HEK293 (cell line): ENCODE measurements at regions not wholly inside any gene's neighbourhood (a gene's known extent, or its start where the extent isn't known, plus 50 kb on each side); places are given as distances from the start of the nearest gene placed in this dataset.

Source experiments
- GLIS1 ChIP-seq: fragments of 450-650 bp; formaldehyde crosslinking; IDR thresholded peaks from 2 replicates; pipeline ENCODE4 v1.5.1; 2016; ENCODE audit warnings: missing biosample characterization, missing genetic modification characterization
- KLF1 ChIP-seq: fragments of 450-650 bp; formaldehyde crosslinking; IDR thresholded peaks from 2 replicates; pipeline ENCODE4 v1.5.1; 2016; ENCODE audit warnings: missing biosample characterization, missing genetic modification characterization
- KLF10 ChIP-seq: fragments of 450-650 bp; IDR thresholded peaks from 2 replicates; pipeline ENCODE4 v1.5.1; 2018; ENCODE audit warnings: missing biosample characterization, mild to moderate bottlenecking, missing genetic modification characterization
- OSR2 ChIP-seq: fragments of 450-650 bp; formaldehyde crosslinking; IDR thresholded peaks from 2 replicates; pipeline ENCODE4 v1.5.1; 2016; ENCODE audit warnings: missing biosample characterization, missing genetic modification characterization
- TSHZ1 ChIP-seq: fragments of 450-650 bp; formaldehyde crosslinking; IDR thresholded peaks from 2 replicates; pipeline ENCODE4 v1.5.1; 2016; ENCODE audit warnings: missing biosample characterization, missing genetic modification characterization, borderline replicate concordance
- WT1 ChIP-seq: fragments of 450-650 bp; formaldehyde crosslinking; IDR thresholded peaks from 2 replicates; pipeline ENCODE4 v1.5.1; 2016; ENCODE audit warnings: missing biosample characterization, missing genetic modification characterization
- ZBTB17 ChIP-seq: fragments of 450-650 bp; formaldehyde crosslinking; IDR thresholded peaks from 2 replicates; pipeline ENCODE4 v1.5.1; 2016; ENCODE audit warnings: missing biosample characterization, missing genetic modification characterization
- ZBTB49 ChIP-seq: fragments of 450-650 bp; formaldehyde crosslinking; IDR thresholded peaks from 2 replicates; pipeline ENCODE4 v1.5.1; 2016; ENCODE audit warnings: missing biosample characterization, missing genetic modification characterization, low read depth
- ZBTB7A ChIP-seq: fragments of 450-650 bp; formaldehyde crosslinking; IDR thresholded peaks from 2 replicates; pipeline ENCODE4 v1.5.1; 2016; ENCODE audit warnings: low read depth, missing biosample characterization, missing genetic modification characterization
- ZNF157 ChIP-seq: fragments of 450-650 bp; formaldehyde crosslinking; IDR thresholded peaks from 2 replicates; pipeline ENCODE4 v1.5.1; 2016; ENCODE audit warnings: missing biosample characterization, missing genetic modification characterization
- ZNF248 ChIP-seq: fragments of 450-650 bp; formaldehyde crosslinking; IDR thresholded peaks from 2 replicates; pipeline ENCODE4 v1.5.1; 2017; ENCODE audit warnings: missing biosample characterization, missing genetic modification characterization
- ZNF335 ChIP-seq: fragments of 450-650 bp; formaldehyde crosslinking; conservative IDR thresholded peaks from 2 replicates; pipeline ENCODE4 v1.5.1; 2016; ENCODE audit warnings: missing biosample characterization, missing genetic modification characterization
- ZNF423 ChIP-seq: fragments of 450-650 bp; formaldehyde crosslinking; IDR thresholded peaks from 2 replicates; pipeline ENCODE4 v1.5.1; 2016; ENCODE audit warnings: missing biosample characterization, missing genetic modification characterization
- ZNF624 ChIP-seq: fragments of 450-650 bp; formaldehyde crosslinking; IDR thresholded peaks from 2 replicates; pipeline ENCODE4 v1.5.1; 2017; ENCODE audit warnings: missing biosample characterization, missing genetic modification characterization
- ZNF660 ChIP-seq: fragments of 450-650 bp; IDR thresholded peaks from 2 replicates; pipeline ENCODE4 v1.5.1; 2018; ENCODE audit warnings: missing biosample characterization, mild to moderate bottlenecking, missing genetic modification characterization
- ZNF747 ChIP-seq: fragments of 450-650 bp; formaldehyde crosslinking; IDR thresholded peaks from 2 replicates; pipeline ENCODE4 v1.5.1; 2016; ENCODE audit warnings: missing biosample characterization, missing genetic modification characterization
- TF ChIP-seq, protein P1 (sequence below): fragments of 450-650 bp; formaldehyde crosslinking; IDR thresholded peaks from 2 replicates; pipeline ENCODE4 v1.5.1; 2016; ENCODE audit warnings: missing biosample characterization, missing genetic modification characterization
- TF ChIP-seq, protein P2 (sequence below): fragments of 450-650 bp; formaldehyde crosslinking; IDR thresholded peaks from 2 replicates; pipeline ENCODE4 v1.5.1; 2016; ENCODE audit warnings: missing biosample characterization, missing genetic modification characterization
- TF ChIP-seq, protein P3 (sequence below): sonication (generic); formaldehyde crosslinking; IDR thresholded peaks from 2 replicates; pipeline ENCODE4 v1.8.1; 2022; ENCODE audit warnings: mild to moderate bottlenecking, moderate library complexity, missing genetic modification reagents
- TF ChIP-seq, protein P4 (sequence below): fragments of 450-650 bp; formaldehyde crosslinking; IDR thresholded peaks from 2 replicates; pipeline ENCODE4 v1.5.1; 2016; ENCODE audit warnings: missing biosample characterization, missing genetic modification characterization
- TF ChIP-seq, protein P5 (sequence below): fragments of 450-650 bp; formaldehyde crosslinking; IDR thresholded peaks from 2 replicates; pipeline ENCODE4 v1.5.1; 2016; ENCODE audit warnings: missing biosample characterization, missing genetic modification characterization
- TF ChIP-seq, protein P6 (sequence below): fragments of 450-650 bp; formaldehyde crosslinking; IDR thresholded peaks from 2 replicates; pipeline ENCODE4 v1.5.1; 2017; ENCODE audit warnings: missing biosample characterization, missing genetic modification characterization

GRCh38 chr6:16851044-16851540 lies 89.8 kb upstream of the ATXN1 start (continued):
- TF ChIP-seq, protein P1, sequence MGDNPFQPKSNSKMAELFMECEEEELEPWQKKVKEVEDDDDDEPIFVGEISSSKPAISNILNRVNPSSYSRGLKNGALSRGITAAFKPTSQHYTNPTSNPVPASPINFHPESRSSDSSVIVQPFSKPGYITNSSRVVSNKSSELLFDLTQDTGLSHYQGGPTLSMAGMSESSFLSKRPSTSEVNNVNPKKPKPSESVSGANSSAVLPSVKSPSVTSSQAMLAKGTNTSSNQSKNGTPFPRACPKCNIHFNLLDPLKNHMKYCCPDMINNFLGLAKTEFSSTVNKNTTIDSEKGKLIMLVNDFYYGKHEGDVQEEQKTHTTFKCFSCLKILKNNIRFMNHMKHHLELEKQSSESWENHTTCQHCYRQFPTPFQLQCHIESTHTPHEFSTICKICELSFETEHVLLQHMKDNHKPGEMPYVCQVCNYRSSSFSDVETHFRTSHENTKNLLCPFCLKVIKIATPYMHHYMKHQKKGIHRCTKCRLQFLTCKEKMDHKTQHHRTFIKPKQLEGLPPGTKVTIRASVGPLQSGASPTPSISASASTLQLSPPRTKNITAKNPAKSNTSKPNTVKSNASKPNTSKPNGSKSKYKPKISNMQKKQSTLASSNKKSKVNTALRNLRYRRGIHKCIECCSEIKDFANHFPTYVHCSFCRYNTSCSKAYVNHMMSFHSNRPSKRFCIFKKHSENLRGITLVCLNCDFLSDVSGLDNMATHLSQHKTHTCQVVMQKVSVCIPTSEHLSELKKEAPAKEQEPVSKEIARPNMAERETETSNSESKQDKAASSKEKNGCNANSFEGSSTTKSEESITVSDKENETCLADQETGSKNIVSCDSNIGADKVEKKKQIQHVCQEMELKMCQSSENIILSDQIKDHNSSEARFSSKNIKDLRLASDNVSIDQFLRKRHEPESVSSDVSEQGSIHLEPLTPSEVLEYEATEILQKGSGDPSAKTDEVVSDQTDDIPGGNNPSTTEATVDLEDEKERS (tag by site-specific recombination), result no peak
- no peak for TF ChIP-seq ZNF660
- TF ChIP-seq ZNF624 (tag by site-specific recombination), result no peak
- 0 out of 2 replicates have a peak, but pooled peaks have one; percentile 25 for TF ChIP-seq GLIS1 (tag by site-specific recombination)
- TF ChIP-seq ZNF157, result no peak
- TF ChIP-seq OSR2 (tag by site-specific recombination), result peak; percentile 78
- peak; percentile 91 for TF ChIP-seq WT1 (tag by site-specific recombination)
- TF ChIP-seq ZBTB7A, result no peak
- TF ChIP-seq, protein P2, sequence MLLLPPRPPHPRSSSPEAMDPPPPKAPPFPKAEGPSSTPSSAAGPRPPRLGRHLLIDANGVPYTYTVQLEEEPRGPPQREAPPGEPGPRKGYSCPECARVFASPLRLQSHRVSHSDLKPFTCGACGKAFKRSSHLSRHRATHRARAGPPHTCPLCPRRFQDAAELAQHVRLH (tag by site-specific recombination), result no peak
- TF ChIP-seq ZNF423, result no peak
- TF ChIP-seq KLF1 (tag by site-specific recombination), result no peak
- no peak; the same call in 1 of the 2 replicates for TF ChIP-seq ZBTB17 (tag by site-specific recombination)
- TF ChIP-seq, protein P3, sequence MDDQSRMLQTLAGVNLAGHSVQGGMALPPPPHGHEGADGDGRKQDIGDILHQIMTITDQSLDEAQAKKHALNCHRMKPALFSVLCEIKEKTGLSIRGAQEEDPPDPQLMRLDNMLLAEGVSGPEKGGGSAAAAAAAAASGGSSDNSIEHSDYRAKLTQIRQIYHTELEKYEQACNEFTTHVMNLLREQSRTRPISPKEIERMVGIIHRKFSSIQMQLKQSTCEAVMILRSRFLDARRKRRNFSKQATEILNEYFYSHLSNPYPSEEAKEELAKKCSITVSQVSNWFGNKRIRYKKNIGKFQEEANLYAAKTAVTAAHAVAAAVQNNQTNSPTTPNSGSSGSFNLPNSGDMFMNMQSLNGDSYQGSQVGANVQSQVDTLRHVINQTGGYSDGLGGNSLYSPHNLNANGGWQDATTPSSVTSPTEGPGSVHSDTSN, result no peak
- TF ChIP-seq ZNF335 (tag by site-specific recombination), result no peak
- peak; percentile 37; the same call in 1 of the 2 replicates for TF ChIP-seq KLF10 (tag by site-specific recombination)
- TF ChIP-seq ZNF248, result no peak
- TF ChIP-seq, protein P4, sequence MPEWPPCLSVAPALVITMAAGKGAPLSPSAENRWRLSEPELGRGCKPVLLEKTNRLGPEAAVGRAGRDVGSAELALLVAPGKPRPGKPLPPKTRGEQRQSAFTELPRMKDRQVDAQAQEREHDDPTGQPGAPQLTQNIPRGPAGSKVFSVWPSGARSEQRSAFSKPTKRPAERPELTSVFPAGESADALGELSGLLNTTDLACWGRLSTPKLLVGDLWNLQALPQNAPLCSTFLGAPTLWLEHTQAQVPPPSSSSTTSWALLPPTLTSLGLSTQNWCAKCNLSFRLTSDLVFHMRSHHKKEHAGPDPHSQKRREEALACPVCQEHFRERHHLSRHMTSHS, result no peak
- no peak for TF ChIP-seq ZNF747 (tag by site-specific recombination)
- TF ChIP-seq, protein P5, sequence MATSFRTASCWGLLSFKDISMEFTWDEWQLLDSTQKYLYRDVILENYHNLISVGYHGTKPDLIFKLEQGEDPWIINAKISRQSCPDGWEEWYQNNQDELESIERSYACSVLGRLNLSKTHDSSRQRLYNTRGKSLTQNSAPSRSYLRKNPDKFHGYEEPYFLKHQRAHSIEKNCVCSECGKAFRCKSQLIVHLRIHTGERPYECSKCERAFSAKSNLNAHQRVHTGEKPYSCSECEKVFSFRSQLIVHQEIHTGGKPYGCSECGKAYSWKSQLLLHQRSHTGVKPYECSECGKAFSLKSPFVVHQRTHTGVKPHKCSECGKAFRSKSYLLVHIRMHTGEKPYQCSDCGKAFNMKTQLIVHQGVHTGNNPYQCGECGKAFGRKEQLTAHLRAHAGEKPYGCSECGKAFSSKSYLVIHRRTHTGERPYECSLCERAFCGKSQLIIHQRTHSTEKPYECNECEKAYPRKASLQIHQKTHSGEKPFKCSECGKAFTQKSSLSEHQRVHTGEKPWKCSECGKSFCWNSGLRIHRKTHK (tag by site-specific recombination), result no peak
- TF ChIP-seq, protein P6, sequence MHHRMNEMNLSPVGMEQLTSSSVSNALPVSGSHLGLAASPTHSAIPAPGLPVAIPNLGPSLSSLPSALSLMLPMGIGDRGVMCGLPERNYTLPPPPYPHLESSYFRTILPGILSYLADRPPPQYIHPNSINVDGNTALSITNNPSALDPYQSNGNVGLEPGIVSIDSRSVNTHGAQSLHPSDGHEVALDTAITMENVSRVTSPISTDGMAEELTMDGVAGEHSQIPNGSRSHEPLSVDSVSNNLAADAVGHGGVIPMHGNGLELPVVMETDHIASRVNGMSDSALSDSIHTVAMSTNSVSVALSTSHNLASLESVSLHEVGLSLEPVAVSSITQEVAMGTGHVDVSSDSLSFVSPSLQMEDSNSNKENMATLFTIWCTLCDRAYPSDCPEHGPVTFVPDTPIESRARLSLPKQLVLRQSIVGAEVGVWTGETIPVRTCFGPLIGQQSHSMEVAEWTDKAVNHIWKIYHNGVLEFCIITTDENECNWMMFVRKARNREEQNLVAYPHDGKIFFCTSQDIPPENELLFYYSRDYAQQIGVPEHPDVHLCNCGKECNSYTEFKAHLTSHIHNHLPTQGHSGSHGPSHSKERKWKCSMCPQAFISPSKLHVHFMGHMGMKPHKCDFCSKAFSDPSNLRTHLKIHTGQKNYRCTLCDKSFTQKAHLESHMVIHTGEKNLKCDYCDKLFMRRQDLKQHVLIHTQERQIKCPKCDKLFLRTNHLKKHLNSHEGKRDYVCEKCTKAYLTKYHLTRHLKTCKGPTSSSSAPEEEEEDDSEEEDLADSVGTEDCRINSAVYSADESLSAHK (tag by site-specific recombination), result 0 out of 2 replicates have a peak, but pooled peaks have one; percentile 19
- TF ChIP-seq ZBTB49, result no peak
- TF ChIP-seq TSHZ1 (tag by site-specific recombination), result no peak; the same call in 1 of the 2 replicates
